HG02885 (cell line): ENCODE measurements at regions not wholly inside any gene's neighbourhood (a gene's known extent, or its start where the extent isn't known, plus 50 kb on each side); places are given as distances from the start of the nearest gene placed in this dataset.

Source experiments
- ATAC-seq: cut with Tn5 transposase; IDR thresholded peaks from one replicate; pipeline ENCODE4 v1.9.1; 2021; ENCODE audit warnings: mild to moderate bottlenecking; ENCODE audit not compliant: unreplicated experiment, poor library complexity

GRCh38 chrX:39819921-39820849 lies 277.6 kb downstream of the BCOR start:
- ATAC-seq = no peak

GRCh38 chrX:39820938-39821708 lies 276.6 kb downstream of the BCOR start:
- ATAC-seq = no peak

GRCh38 chrX:39821709-39822095 lies 276.1 kb downstream of the BCOR start:
- ATAC-seq = no peak

- no peak for ATAC-seq
Observed at GRCh38 chrX:39822133-39822748, 275.5 kb downstream of the BCOR start.

GRCh38 chrX:39823424-39823823 lies 274.3 kb downstream of the BCOR start:
- ATAC-seq = no peak

GRCh38 chrX:39823854-39824253 lies 273.9 kb downstream of the BCOR start:
- no peak for ATAC-seq

- ATAC-seq = no peak
Observed at GRCh38 chrX:39826813-39827543, 270.8 kb downstream of the BCOR start.

GRCh38 chrX:39827951-39828350 lies 269.8 kb downstream of the BCOR start:
- ATAC-seq = peak; percentile 68

GRCh38 chrX:39828971-39829370 lies 268.8 kb downstream of the BCOR start:
- ATAC-seq = no peak

GRCh38 chrX:39829965-39830364 lies 267.8 kb downstream of the BCOR start:
- ATAC-seq = no peak

GRCh38 chrX:39830414-39830813 lies 267.3 kb downstream of the BCOR start:
- no peak for ATAC-seq

- ATAC-seq = no peak
Observed at GRCh38 chrX:39832211-39832610, 265.5 kb downstream of the BCOR start.

- ATAC-seq = no peak
Observed at GRCh38 chrX:39834600-39834999, 263.2 kb downstream of the BCOR start.

GRCh38 chrX:39835241-39835640 lies 262.5 kb downstream of the BCOR start:
- no peak for ATAC-seq

- ATAC-seq = no peak
Observed at GRCh38 chrX:39835776-39836175, 262.0 kb downstream of the BCOR start.

- no peak for ATAC-seq
Observed at GRCh38 chrX:39836802-39837420, 260.8 kb downstream of the BCOR start.

- ATAC-seq = no peak
Observed at GRCh38 chrX:39837688-39838087, 260.1 kb downstream of the BCOR start.

- no peak for ATAC-seq
Observed at GRCh38 chrX:39839371-39839770, 258.4 kb downstream of the BCOR start.

GRCh38 chrX:39840133-39840532 lies 257.6 kb downstream of the BCOR start:
- no peak for ATAC-seq

- ATAC-seq = no peak
Observed at GRCh38 chrX:39840581-39841093, 257.1 kb downstream of the BCOR start.
